K562 (cell line): ENCODE measurements at regions not wholly inside any gene's neighbourhood (a gene's known extent, or its start where the extent isn't known, plus 50 kb on each side); places are given as distances from the start of the nearest gene placed in this dataset.

ENCODE experiments used
- ATAC-seq: fragments of 200-7000 bp; cut with Tn5 transposase; 3 replicates; pipeline ENCODE4 v1.9.1; 2020; ENCODE audit warnings: moderate library complexity
- BruUV-seq: library from RNA; stranded (reverse); fragments of 400-500 nt; replicated peaks from 2 replicates; lab custom pipeline; 2021; lab: Mats Ljungman, UMichigan
- CTCF ChIA-PET: fragments of 300-600 bp; formaldehyde crosslinking; extraction: SDS; loops from one replicate; lab custom pipeline; 2021; ENCODE audit warnings: low intra/inter-chr PET ratio; lab: Yijun Ruan, JAX
- POLR2A ChIA-PET: fragments of 300-600, 350-650 bp; sonication (Branson Sonifier 250); formaldehyde crosslinking; extraction: SDS; loops from one replicate; lab custom pipeline; 2021; ENCODE audit warnings: antibody characterized with exemption, inconsistent platforms; lab: Yijun Ruan, JAX
- DNase-seq, 4 experiments: peaks; one replicate each; pipeline versions ENCODE4 v3.0.0 to v3.0.0-alpha.2; 2011 to 2018; ENCODE audit warnings: low spot score in 3 of 4, mixed read lengths in 3 of 4; ENCODE audit errors: extremely low read depth in 1 of 4
- FAIRE-seq: peaks from 2 replicates; lab custom pipeline; 2011; peaks lifted over from hg19 to GRCh38; lab: Jason Lieb, UNC
- H2AFZ ChIP-seq: 2 replicates; pipeline ENCODE4 v1.6.0; 2011; ENCODE audit warnings: low read depth, low read length, control low read depth, inconsistent platforms
- H3K27ac ChIP-seq: fragments of 200-600 bp; 3 replicates; pipeline ENCODE4 v1.8.0; 2011; ENCODE audit warnings: low read depth, mild to moderate bottlenecking, control low read depth, inconsistent platforms, low read length, moderate library complexity, mixed read lengths; ENCODE audit errors: extremely low read depth
- H3K27me3 ChIP-seq, 2 experiments: fragments of 300-600 bp in 1 of 2; 2 replicates in 1 of 2; 3 replicates in 1 of 2; pipeline versions ENCODE4 v1.6.0 to v1.8.0; 2011; ENCODE audit warnings: inconsistent platforms in 2 of 2, low read length in 2 of 2, mild to moderate bottlenecking in 1 of 2, mixed read lengths in 1 of 2, moderate library complexity in 1 of 2; ENCODE audit not compliant: control insufficient read depth in 2 of 2, insufficient read depth in 2 of 2
- H3K36me3 ChIP-seq: fragments of 300-600 bp; 3 replicates; pipeline ENCODE4 v1.8.0; 2011; ENCODE audit warnings: mild to moderate bottlenecking, low read length, inconsistent platforms; ENCODE audit not compliant: control insufficient read depth, insufficient read depth
- H3K4me1 ChIP-seq, 2 experiments: fragments of 200-600 bp in 1 of 2; replicated peaks in 1 of 2; 2 replicates in 1 of 2; 3 replicates in 1 of 2; pipeline versions ENCODE4 v1.5.1 to v1.8.0; 2011; ENCODE audit warnings: inconsistent platforms in 2 of 2, low read length in 2 of 2, mild to moderate bottlenecking in 1 of 2, mixed read lengths in 1 of 2, moderate library complexity in 1 of 2; ENCODE audit not compliant: control insufficient read depth in 2 of 2, insufficient read depth in 2 of 2
- H3K4me2 ChIP-seq: 2 replicates; pipeline ENCODE4 v1.6.1; 2011; ENCODE audit warnings: low read length, control low read depth, inconsistent platforms, mixed read lengths; ENCODE audit not compliant: insufficient read depth
- H3K4me3 ChIP-seq: fragments of 200-600 bp; sonication (generic), shearing (Covaris generic); 2 replicates; pipeline ENCODE4 v1.5.1; 2016; ENCODE audit warnings: control low read depth, inconsistent platforms
- H3K79me2 ChIP-seq: fragments of 200-600 bp; 3 replicates; pipeline ENCODE4 v1.8.0; 2011; ENCODE audit warnings: low read length, inconsistent platforms; ENCODE audit not compliant: control insufficient read depth, insufficient read depth
- H3K9ac ChIP-seq, 2 experiments: 2 replicates each; pipeline versions ENCODE4 v1.6.0 to v1.6.1; 2011; ENCODE audit warnings: low read depth in 2 of 2, low read length in 2 of 2, control low read depth in 1 of 2, inconsistent platforms in 1 of 2, mild to moderate bottlenecking in 1 of 2, mixed read lengths in 1 of 2; ENCODE audit not compliant: insufficient read depth in 1 of 2
- H3K9me1 ChIP-seq: one replicate; pipeline ENCODE4 v1.6.0; 2011; ENCODE audit warnings: inconsistent platforms, mild to moderate bottlenecking, low read length, moderate library complexity; ENCODE audit not compliant: control insufficient read depth, insufficient read depth
- H3K9me3 ChIP-seq: replicated peaks from 2 replicates; pipeline ENCODE4 v1.5.1; 2011; ENCODE audit warnings: low read depth, low read length, inconsistent platforms; ENCODE audit not compliant: control insufficient read depth, insufficient read depth
- H4K20me1 ChIP-seq: replicated peaks from 2 replicates; pipeline ENCODE4 v1.6.1; 2011; ENCODE audit warnings: low read length, inconsistent platforms, mixed read lengths; ENCODE audit not compliant: control insufficient read depth, insufficient read depth
- NFIX ChIP-seq: fragments of 250-450 bp; sonication (Bioruptor Pico); IDR thresholded peaks from 2 replicates; pipeline ENCODE4 v1.4.0; 2020; ENCODE audit warnings: low read depth, mild to moderate bottlenecking, moderate library complexity
- RBM17 ChIP-seq: fragments of 200-400 bp; formaldehyde crosslinking; IDR thresholded peaks from 2 replicates; pipeline ENCODE4 v1.6.1; 2017; ENCODE audit warnings: low read depth, mild to moderate bottlenecking, low read length, borderline replicate concordance
- ZNF316 ChIP-seq: fragments of 450-650 bp; IDR thresholded peaks from 2 replicates; pipeline ENCODE4 v1.6.1; 2016
- WGBS: fragments of 100-300 bp; shearing (Covaris generic); methylation state at CpG from one replicate; pipeline ENCODE4 v1.1.6; 2016; ENCODE audit warnings: low coverage, mixed read lengths; ENCODE audit not compliant: insufficient coverage; ENCODE audit errors: missing lambda C conversion rate; 5-methylcytosine and 5-hydroxymethylcytosine counted together
- in situ Hi-C: fragments of 300-500 bp; cut with MboI; formaldehyde crosslinking; loops from 4 replicates; pipeline ENCODE4 v1.15.0; 2018; ENCODE audit warnings: inconsistent platforms, mixed read lengths
- intact Hi-C: fragments of 100-400 bp; cut with micrococcal nuclease; formaldehyde crosslinking; loops from 2 replicates; pipeline ENCODE4 v1.14.2; 2022

GRCh38 chr1:25011943-25012638 is 82.0 kb upstream of the RUNX3 start:
- no peaks in the 10 kb centered on the region for H3K9me3 ChIP-seq
- intact Hi-C loops (no loop called here), in situ Hi-C loops (no loop called here)
- ATAC-seq (no peak; the same call in 2 of the 3 replicates), DNase-seq (no peak), FAIRE-seq (no peak)
- 3% methylated on average over 12 of the region's 13 CpGs for WGBS
- CTCF ChIA-PET: no interaction called here
- H2AFZ ChIP-seq: no peak overlapping the region
- H3K27me3 ChIP-seq: peaks cover 17 to 80% of the 10 kb centered on the region in 2 experiments; a peak in 4 of 5 replicates
- POLR2A ChIA-PET: interaction anchor here (0.9 to 1.8 kb wide), 4 partner anchors 9 to 22 kb away, joined by 3 to 9 read pairs (median 4); no protein-coding TSS in a partner anchor
- no peak overlapping the region for H3K4me2 ChIP-seq
- no peaks in the 10 kb centered on the region for H3K79me2 ChIP-seq
- H3K27ac ChIP-seq: no peak overlapping the region
- no TSS peak for BruUV-seq
- no peaks in the 10 kb centered on the region for H3K4me1 ChIP-seq
- no peak overlapping the region; a peak in 1 of 4 replicates for H3K9ac ChIP-seq
- H3K36me3 ChIP-seq: no peaks in the 10 kb centered on the region
- H3K4me3 ChIP-seq: no peak overlapping the region
- peak; percentile 24; the same call in 1 of the 2 replicates for TF ChIP-seq ZNF316
- TF ChIP-seq NFIX (CRISPR knock-in tag): no peak
- H4K20me1 ChIP-seq: peaks cover 10% of the 10 kb centered on the region
- H3K9me1 ChIP-seq: no peaks in the 10 kb centered on the region

- in situ Hi-C loops (no loop called here), intact Hi-C loops (no loop called here)
- DNase-seq: no peak
- H3K4me3 ChIP-seq: no peak overlapping the region
- CTCF ChIA-PET: no interaction called here
- no peaks in the 10 kb centered on the region for H3K36me3 ChIP-seq
- H2AFZ ChIP-seq: no peak overlapping the region
- peaks cover 13% of the 10 kb centered on the region; the same call in 1 of the 2 replicates for H4K20me1 ChIP-seq
- H3K79me2 ChIP-seq: no peaks in the 10 kb centered on the region
- H3K9me3 ChIP-seq: no peaks in the 10 kb centered on the region
- H3K9ac ChIP-seq: no peak overlapping the region
- BruUV-seq: no TSS peak
- no peaks in the 10 kb centered on the region for H3K9me1 ChIP-seq
- ATAC-seq: no peak
- H3K27ac ChIP-seq: no peak overlapping the region
- no peak overlapping the region for H3K4me2 ChIP-seq
- no peak for FAIRE-seq
- peaks cover 25 to 80% of the 10 kb centered on the region in 2 experiments for H3K27me3 ChIP-seq
- no peaks in the 10 kb centered on the region for H3K4me1 ChIP-seq
- under 1% methylated on average over 4 of the region's 4 CpGs for WGBS
- POLR2A ChIA-PET: interaction anchor here (0.5 to 1.8 kb wide), 8 partner anchors 8 to 716 kb away, joined by 3 to 9 read pairs (median 4); no protein-coding TSS in a partner anchor
- TF ChIP-seq RBM17: no peak
Measured at GRCh38 chr1:25011275-25011674, 81.2 kb upstream of the RUNX3 start.
